Suprapubic skin (tissue), 4 donors: ENCODE measurements at regions not wholly inside any gene's neighbourhood (a gene's known extent, or its start where the extent isn't known, plus 50 kb on each side); places are given as distances from the start of the nearest gene placed in this dataset.

Experiments used
- DNase-seq, 2 donors: peaks; one replicate each; pipeline ENCODE4 v3.0.0-alpha.2; 2019; ENCODE audit warnings: low spot score in 2 of 2
- H3K27ac ChIP-seq: fragments of 200-600 bp; sonication (generic); one replicate; pipeline ENCODE4 v1.5.1; 2019
- H3K27me3 ChIP-seq: fragments of 200-600 bp; sonication (generic); one replicate; pipeline ENCODE4 v1.5.1; 2019
- H3K36me3 ChIP-seq: fragments of 200-600 bp; sonication (generic); one replicate; pipeline ENCODE4 v1.5.1; 2019
- H3K4me1 ChIP-seq: fragments of 200-600 bp; sonication (generic); one replicate; pipeline ENCODE4 v1.5.1; 2019
- H3K4me3 ChIP-seq: fragments of 200-600 bp; sonication (generic); one replicate; pipeline ENCODE4 v1.5.1; 2019; ENCODE audit warnings: mild to moderate bottlenecking
- H3K9me3 ChIP-seq: fragments of 200-600 bp; sonication (generic); one replicate; pipeline ENCODE4 v1.5.1; 2019
- CTCF ChIP-seq, 2 donors: fragments of 200-600 bp in 1 of 2; fragments of 450-650 bp in 1 of 2; sonication (generic) in 1 of 2; IDR thresholded peaks; one replicate each; pipeline ENCODE4 v1.5.1; 2016 to 2019; ENCODE audit warnings: antibody characterized with exemption in 2 of 2, mild to moderate bottlenecking in 1 of 2, moderate library complexity in 1 of 2
- EP300 ChIP-seq: sonication (generic); formaldehyde crosslinking; IDR thresholded peaks from one replicate; pipeline ENCODE4 v1.6.1; 2017; ENCODE audit warnings: antibody characterized with exemption
- POLR2A ChIP-seq, 2 donors: fragments of 450-650 bp; IDR thresholded peaks; one replicate each; pipeline ENCODE4 v1.6.1; 2017; ENCODE audit warnings: antibody characterized with exemption in 2 of 2, mild to moderate bottlenecking in 2 of 2, moderate library complexity in 2 of 2
- POLR2AphosphoS5 ChIP-seq, 3 donors: sonication (generic); formaldehyde crosslinking; IDR thresholded peaks; one replicate each; pipeline ENCODE4 v1.6.1; 2017; ENCODE audit warnings: antibody characterized with exemption in 3 of 3
- WGBS: methylation state at CpG from one replicate; pipeline ENCODE4 v1.1.5; 2018; 5-methylcytosine and 5-hydroxymethylcytosine counted together

- Histone ChIP-seq H3K27ac (no peak overlapping the region), H3K27me3 (no peaks in the 10 kb centered on the region), H3K4me3 (no peak overlapping the region), H3K4me1 (no peaks in the 10 kb centered on the region), H3K9me3 (no peaks in the 10 kb centered on the region), H3K36me3 (no peaks in the 10 kb centered on the region)
- TF ChIP-seq EP300 (no peak), POLR2AphosphoS5 (IDR thresholded peaks at IDR 0.05) (no peak), CTCF (IDR thresholded peaks at IDR 0.05) (no peak), POLR2A (IDR thresholded peaks at IDR 0.05) (no peak)
- DNase-seq = no peak
- WGBS = 92% methylated on average over 7 of the region's 7 CpGs
Measured at GRCh38 chr11:80610516-80610915, 1169.7 kb upstream of the TENM4 start.

- H3K36me3 ChIP-seq = no peaks in the 10 kb centered on the region
- no peaks in the 10 kb centered on the region for H3K9me3 ChIP-seq
- WGBS = 82% methylated on average over 2 of the region's 2 CpGs
- no peak overlapping the region for H3K27ac ChIP-seq
- no peaks in the 10 kb centered on the region for H3K27me3 ChIP-seq
- no peak overlapping the region for H3K4me3 ChIP-seq
- no peak for DNase-seq
- TF ChIP-seq POLR2A (IDR thresholded peaks at IDR 0.05) = no peak
- TF ChIP-seq EP300 = no peak
- TF ChIP-seq POLR2AphosphoS5 (IDR thresholded peaks at IDR 0.05) = no peak
- no peak for TF ChIP-seq CTCF (IDR thresholded peaks at IDR 0.05)
- H3K4me1 ChIP-seq = no peaks in the 10 kb centered on the region
Measured at GRCh38 chr11:80603472-80603871, 1162.6 kb upstream of the TENM4 start.

GRCh38 chr11:80598905-80599304 is 1158.1 kb upstream of the TENM4 start:
- Histone ChIP-seq H3K36me3 (no peaks in the 10 kb centered on the region), H3K4me3 (no peak overlapping the region), H3K9me3 (no peaks in the 10 kb centered on the region), H3K4me1 (no peaks in the 10 kb centered on the region), H3K27me3 (no peaks in the 10 kb centered on the region), H3K27ac (no peak overlapping the region)
- TF ChIP-seq POLR2AphosphoS5 (IDR thresholded peaks at IDR 0.05) (no peak), EP300 (no peak), POLR2A (IDR thresholded peaks at IDR 0.05) (no peak), CTCF (IDR thresholded peaks at IDR 0.05) (no peak)
- DNase-seq = no peak
- 89% methylated on average over 6 of the region's 6 CpGs for WGBS

GRCh38 chr11:80596291-80596810 is 1155.5 kb upstream of the TENM4 start:
- H3K9me3 ChIP-seq = no peaks in the 10 kb centered on the region
- H3K4me3 ChIP-seq = no peak overlapping the region
- no peaks in the 10 kb centered on the region for H3K27me3 ChIP-seq
- WGBS = 90% methylated on average over 3 of the region's 3 CpGs
- H3K4me1 ChIP-seq = no peaks in the 10 kb centered on the region
- no peak overlapping the region for H3K27ac ChIP-seq
- no peak for DNase-seq
- TF ChIP-seq CTCF (IDR thresholded peaks at IDR 0.05) = no peak
- no peak for TF ChIP-seq POLR2AphosphoS5 (IDR thresholded peaks at IDR 0.05)
- TF ChIP-seq EP300 = no peak
- TF ChIP-seq POLR2A (IDR thresholded peaks at IDR 0.05) = no peak
- no peaks in the 10 kb centered on the region for H3K36me3 ChIP-seq

GRCh38 chr11:80595011-80595410 is 1154.2 kb upstream of the TENM4 start:
- Histone ChIP-seq H3K27me3 (no peaks in the 10 kb centered on the region), H3K36me3 (no peaks in the 10 kb centered on the region), H3K4me3 (no peak overlapping the region), H3K4me1 (no peaks in the 10 kb centered on the region), H3K27ac (no peak overlapping the region), H3K9me3 (no peaks in the 10 kb centered on the region)
- 47% methylated on average over 4 of the region's 4 CpGs for WGBS
- TF ChIP-seq EP300 = no peak
- no peak for DNase-seq
